ENCODE measurements at regions not wholly inside any gene's neighbourhood (a gene's known extent, or its start where the extent isn't known, plus 50 kb on each side); places are given as distances from the start of the nearest gene placed in this dataset.
"Not testable (repeated sequence)": the region's sequence is repeated elsewhere in the genome, so short reads cannot be mapped to it uniquely, and the experiment has no call there.

GRCh38 chr21:14754682-14755081 is 208.6 kb upstream of the SAMSN1 start:
- no peak for DNase-seq (ENCODE audit: low spot score)

DNA sequence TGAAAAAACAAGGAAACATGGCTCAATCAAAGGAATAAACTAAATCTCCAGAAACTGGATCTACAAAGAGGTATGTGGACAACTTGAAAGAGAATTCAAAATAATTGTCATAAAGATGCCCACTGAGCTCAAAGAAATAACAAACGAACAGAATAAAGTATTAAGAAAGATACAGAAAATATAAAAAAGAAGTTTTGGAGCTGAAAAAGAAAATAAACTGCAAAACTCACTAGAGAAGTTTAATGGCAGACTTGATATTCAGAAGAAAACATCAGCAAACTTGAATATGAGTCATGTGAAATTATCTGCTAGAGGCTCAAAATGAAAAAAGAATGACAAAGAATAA is 208.1 kb upstream of the SAMSN1 start:
- DNase-seq (ENCODE audit: low spot score) = no peak

- DNase-seq (ENCODE audit: low spot score) = no peak
Observed at GRCh38 chr21:14753466-14754258, 207.5 kb upstream of the SAMSN1 start.

DNA sequence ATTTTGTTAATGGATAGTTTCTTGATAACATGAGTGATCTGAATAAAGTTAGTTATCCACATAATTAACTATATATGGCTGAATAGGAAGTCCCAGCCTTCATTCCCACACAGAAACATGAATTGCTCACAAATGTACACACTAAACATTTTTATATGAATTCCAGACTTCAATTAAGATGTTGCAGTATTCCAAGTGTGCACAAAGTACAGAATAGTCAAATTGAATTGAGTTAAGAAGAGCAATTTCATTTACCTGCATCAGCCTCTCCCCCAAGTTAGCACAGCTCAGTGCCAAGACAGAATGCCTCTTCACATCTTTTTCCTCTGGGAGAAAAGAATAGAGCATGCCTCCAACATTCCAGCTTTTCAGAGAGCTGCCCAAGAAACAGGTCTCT is 207.0 kb upstream of the SAMSN1 start:
- DNase-seq (ENCODE audit: low spot score) = no peak

- DNase-seq (ENCODE audit: low spot score) = no peak
Observed at GRCh38 chr21:14752345-14752909, 206.3 kb upstream of the SAMSN1 start.

DNA sequence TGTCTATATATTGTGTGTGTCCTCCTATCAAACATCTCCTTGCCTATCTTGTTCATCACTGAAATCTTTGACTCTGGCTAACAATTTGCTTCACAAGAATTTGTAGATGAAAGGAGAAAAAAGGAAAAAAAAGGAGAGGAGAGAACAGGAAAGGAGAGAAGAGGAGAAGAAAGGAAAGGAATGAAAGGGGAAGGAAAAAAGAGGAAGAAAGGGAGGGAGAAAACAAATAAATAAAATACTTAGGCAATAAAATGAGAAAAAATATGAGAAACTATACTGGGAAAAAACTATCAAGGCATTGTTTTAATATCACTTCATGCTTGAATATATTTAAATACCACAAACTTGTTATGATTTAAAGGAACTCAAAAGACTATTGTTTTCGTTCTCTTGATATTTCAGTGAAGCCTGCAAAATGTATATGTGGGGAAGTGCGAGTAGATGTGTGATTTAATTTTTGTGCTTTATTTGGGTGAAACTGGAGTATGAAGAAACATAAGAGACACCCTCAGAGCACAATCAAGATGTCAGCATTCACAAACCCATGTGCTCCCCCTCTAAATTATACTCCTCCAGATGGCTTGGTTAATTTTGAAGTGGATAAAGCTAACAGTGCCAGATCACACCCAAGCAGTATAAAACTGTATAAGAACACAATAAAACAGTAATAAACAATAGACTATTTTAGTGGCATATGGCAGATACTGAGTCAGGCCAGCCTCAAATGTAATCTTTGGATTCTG is 205.7 kb upstream of the SAMSN1 start:
- no peak for DNase-seq (ENCODE audit: low spot score)

GRCh38 chr21:14751011-14751410 is 204.9 kb upstream of the SAMSN1 start:
- no peak for DNase-seq (ENCODE audit: low spot score)

- DNase-seq (ENCODE audit: low spot score) = no peak
Observed at GRCh38 chr21:14750041-14750440, 203.9 kb upstream of the SAMSN1 start.

GRCh38 chr21:14748662-14749061 is 202.5 kb upstream of the SAMSN1 start:
- DNase-seq (ENCODE audit: low spot score) = no peak

DNA sequence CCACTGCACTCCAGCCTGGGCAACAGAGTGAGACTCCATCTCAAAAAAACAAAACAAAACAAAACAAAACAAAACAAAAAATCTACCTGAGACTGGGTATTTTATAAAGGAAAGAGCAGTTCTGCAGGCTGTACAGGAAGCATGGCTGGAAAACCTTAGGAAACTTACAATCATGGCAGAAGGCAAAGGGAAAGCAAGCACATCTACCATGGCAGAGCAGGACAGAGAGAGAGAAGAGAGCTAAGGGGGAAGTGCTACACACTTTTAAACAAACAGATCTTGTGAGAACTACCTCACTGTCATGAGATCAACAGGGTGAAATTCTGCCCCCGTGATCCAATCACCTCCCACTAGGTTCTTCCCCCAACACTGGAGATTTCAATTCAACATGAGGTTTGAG is 198.3 kb upstream of the SAMSN1 start:
- DNase-seq (ENCODE audit: low spot score) = no peak

GRCh38 chr21:14742119-14742518 is 196.0 kb upstream of the SAMSN1 start:
- no peak for DNase-seq (ENCODE audit: low spot score)

- no peak for DNase-seq (ENCODE audit: low spot score)
Observed at GRCh38 chr21:14741256-14741655, 195.1 kb upstream of the SAMSN1 start.

DNA sequence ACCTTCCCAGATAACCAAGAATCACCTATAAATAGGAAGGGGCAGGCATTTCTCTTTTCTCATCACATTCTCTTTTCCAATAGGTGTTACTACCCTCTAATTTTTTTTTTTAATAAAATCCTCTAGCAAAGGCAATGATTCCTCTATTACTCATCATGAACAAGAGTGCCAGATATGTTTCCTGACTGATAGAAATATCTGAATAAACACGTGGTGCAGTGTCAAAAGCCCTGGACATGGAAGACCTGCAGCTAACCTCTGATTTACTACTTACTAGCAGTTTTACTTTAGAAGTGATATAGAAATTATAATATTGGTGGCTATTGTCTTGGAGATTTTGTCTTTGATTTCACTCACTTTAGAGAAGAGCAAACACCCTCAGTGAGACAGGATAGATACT is 194.6 kb upstream of the SAMSN1 start:
- no peak for DNase-seq (ENCODE audit: low spot score)

GRCh38 chr21:14740116-14740515 is 194.0 kb upstream of the SAMSN1 start:
- no peak for DNase-seq (ENCODE audit: low spot score)

DNA sequence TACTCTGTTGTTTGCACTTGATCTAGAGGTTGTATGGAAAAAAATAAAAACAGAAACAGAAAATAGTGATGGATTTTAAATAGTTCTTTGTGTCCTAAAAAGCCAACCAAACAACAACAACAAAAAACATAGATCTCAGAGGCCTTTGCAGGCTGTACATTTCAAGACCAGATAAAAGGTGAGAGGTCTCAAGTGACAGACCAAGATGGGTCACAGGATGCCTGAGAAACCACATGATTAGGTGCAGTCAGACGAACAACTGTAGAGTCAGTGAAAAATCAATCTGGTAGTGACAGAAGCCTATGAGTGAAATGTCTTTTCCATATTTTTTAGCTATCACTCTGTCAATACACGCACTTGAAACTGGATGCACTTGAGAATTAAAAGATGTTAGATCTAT is 193.5 kb upstream of the SAMSN1 start:
- no peak for DNase-seq (ENCODE audit: low spot score)

DNA sequence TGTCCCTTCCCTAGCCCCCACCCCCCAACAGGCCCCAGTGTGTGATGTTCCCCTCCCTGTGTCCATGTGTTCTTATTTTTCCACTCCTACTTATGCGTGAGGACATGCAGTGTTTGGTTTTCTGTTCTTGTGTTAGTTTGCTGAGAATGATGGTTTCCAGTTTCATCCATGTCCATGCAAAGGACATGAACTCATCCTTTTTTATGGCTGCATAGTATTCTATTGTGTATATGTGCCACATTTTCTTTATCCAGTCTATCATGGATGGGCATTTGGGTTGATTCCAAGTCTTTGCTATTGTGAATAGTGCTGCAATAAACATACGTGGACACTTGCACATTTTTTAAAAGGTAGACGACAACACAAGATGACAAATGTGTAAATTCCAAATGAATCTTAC is 192.5 kb upstream of the SAMSN1 start:
- DNase-seq (ENCODE audit: low spot score) = not testable (repeated sequence)

GRCh38 chr21:14737922-14738321 is 191.8 kb upstream of the SAMSN1 start:
- DNase-seq (ENCODE audit: low spot score) = no peak

- DNase-seq (ENCODE audit: low spot score) = no peak
Observed at GRCh38 chr21:14737284-14737691, 191.2 kb upstream of the SAMSN1 start.

- DNase-seq (ENCODE audit: low spot score) = no peak
Observed at GRCh38 chr21:14736672-14737071, 190.6 kb upstream of the SAMSN1 start.

DNA sequence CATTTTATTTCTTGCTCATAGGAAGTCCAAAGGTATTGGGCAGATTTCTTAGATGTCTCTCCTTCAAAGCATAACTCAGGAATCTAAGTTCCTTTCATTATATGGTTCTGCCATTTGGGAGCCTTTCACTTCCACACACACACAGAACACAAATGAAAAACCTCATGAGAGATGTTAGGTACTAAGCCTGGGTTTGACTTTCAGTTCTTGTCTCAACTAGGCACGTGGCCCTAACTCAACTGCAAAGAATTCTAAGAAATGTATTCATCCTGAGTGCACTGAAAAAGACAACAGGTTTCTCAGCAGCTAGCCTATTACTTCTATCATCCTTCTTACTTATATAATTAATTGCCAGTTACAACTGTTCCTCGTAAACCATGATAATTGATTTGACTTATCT is 190.0 kb upstream of the SAMSN1 start:
- no peak for DNase-seq (ENCODE audit: low spot score)

DNA sequence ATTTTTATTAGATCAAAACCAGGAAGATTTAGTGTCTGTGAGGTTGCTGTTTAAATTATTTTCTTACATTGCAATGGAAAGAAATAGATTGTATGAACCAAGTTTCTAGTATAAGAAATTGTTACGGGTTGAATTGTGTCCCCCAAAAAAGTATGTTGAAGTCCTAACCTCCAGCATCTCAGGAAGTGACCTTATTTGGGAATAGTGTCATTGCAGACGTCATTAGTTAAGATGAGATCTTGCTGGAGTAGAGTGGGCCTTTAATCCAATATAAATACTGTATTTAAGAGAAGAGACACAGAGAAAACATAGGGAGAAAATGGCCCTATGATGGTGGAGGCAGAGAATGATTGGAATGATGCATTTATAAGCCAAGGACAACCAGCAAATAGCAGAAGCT is 188.7 kb upstream of the SAMSN1 start:
- no peak for DNase-seq (ENCODE audit: low spot score)

DNA sequence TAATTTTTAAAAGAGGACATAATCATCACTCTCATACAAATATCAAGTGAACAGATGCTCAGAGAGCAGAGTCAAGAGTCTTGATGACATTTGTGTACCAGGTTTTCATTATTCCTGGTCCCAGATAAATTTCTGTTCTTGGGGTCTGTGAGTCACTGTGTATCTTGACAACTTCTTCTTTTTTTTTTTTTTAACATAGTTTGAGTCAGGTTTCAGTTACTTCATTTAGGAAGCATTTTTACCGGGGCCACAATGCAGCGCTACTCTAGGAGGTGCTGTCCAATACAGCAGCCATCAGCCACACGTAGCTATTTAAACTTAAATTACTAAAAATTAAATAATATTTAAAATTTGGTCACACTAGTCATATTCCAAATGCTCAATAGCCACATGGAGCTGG is 188.1 kb upstream of the SAMSN1 start:
- DNase-seq (ENCODE audit: low spot score) = no peak

- DNase-seq (ENCODE audit: low spot score) = no peak
Observed at GRCh38 chr21:14725219-14725618, 179.1 kb upstream of the SAMSN1 start.
